ENCODE measurements at regions not wholly inside any gene's neighbourhood (a gene's known extent, or its start where the extent isn't known, plus 50 kb on each side); places are given as distances from the start of the nearest gene placed in this dataset.

DNA sequence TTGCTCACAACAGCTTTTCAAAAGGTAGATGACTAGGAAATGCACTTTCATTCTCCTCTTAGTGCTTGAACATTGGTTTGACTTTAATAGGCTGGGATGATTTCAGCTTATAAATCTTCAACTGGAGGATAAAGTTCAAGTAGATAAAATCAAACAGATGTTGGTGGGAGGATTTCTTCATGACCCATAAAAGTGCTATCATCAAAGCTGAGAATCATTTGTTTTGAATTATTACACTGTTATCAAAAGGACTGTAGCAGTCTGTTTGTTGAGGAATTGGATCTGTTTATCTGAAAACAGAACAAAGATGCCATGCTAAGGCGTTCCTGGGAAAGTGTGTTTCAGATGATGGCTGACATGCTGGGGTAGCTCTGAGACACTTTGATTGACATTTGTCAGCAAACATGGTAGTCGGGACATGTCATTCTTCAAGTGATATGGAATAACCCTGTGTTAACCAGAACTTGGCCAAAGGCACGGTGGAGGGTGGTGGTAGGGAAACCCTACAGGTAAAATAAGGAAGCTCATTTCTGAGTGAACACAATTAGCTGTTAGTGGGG is 304.0 kb upstream of the PITX2 start:
- TF ChIP-seq, protein P1, sequence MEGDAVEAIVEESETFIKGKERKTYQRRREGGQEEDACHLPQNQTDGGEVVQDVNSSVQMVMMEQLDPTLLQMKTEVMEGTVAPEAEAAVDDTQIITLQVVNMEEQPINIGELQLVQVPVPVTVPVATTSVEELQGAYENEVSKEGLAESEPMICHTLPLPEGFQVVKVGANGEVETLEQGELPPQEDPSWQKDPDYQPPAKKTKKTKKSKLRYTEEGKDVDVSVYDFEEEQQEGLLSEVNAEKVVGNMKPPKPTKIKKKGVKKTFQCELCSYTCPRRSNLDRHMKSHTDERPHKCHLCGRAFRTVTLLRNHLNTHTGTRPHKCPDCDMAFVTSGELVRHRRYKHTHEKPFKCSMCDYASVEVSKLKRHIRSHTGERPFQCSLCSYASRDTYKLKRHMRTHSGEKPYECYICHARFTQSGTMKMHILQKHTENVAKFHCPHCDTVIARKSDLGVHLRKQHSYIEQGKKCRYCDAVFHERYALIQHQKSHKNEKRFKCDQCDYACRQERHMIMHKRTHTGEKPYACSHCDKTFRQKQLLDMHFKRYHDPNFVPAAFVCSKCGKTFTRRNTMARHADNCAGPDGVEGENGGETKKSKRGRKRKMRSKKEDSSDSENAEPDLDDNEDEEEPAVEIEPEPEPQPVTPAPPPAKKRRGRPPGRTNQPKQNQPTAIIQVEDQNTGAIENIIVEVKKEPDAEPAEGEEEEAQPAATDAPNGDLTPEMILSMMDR (IDR thresholded peaks at IDR 0.05): no peak
- no peak for TF ChIP-seq POLR2A (IDR thresholded peaks at IDR 0.05)
